Epithelial cell of proximal tubule (primary cell): ENCODE measurements at regions not wholly inside any gene's neighbourhood (a gene's known extent, or its start where the extent isn't known, plus 50 kb on each side); places are given as distances from the start of the nearest gene placed in this dataset.

ENCODE experiments used
- DNase-seq: peaks from one replicate; pipeline ENCODE4 v3.0.0-alpha.2; 2011; ENCODE audit warnings: low read depth
- H3K4me3 ChIP-seq: 2 replicates; pipeline ENCODE4 v1.5.1; 2011; ENCODE audit warnings: low read depth, mild to moderate bottlenecking, low read length
- TF ChIP-seq, protein P1 (sequence below): conservative IDR thresholded peaks from 2 replicates; pipeline ENCODE4 v1.5.1; 2012; ENCODE audit warnings: low read depth, mild to moderate bottlenecking, low read length

DNA sequence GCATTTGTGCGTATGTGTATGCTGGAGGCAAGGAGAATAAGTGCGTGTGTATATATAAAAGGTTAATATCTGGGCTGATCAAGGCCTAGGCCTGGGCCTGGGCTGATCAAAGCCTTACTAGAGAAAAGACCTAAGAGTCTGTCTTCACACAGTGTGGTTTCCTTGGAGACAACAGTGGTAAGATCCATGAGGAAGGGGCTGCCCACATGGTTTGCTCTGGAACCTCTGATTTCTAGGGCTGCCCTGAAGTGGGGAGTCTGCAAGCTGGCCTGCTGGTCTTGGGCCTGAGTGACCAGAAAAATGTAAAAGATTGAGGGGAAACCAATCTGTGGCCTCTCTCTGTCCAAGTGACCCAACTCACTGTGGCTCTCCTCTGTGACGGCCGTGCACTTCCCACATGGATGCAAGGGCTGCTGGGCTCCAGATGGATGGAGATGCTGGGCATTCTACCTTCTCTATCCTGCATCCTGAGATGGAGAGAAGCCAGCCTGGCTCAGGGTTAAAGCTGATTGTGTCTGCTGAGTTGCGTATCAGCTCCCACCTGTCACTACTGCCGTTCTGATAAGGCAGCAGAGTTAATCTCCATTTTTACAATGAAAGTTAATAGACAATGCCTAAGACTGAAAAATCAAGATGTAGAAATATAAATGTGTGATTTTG, 90.3 kb upstream of the NXT1 start:
- DNase-seq, result no peak
- no peak overlapping the region for H3K4me3 ChIP-seq
- TF ChIP-seq, protein P1, sequence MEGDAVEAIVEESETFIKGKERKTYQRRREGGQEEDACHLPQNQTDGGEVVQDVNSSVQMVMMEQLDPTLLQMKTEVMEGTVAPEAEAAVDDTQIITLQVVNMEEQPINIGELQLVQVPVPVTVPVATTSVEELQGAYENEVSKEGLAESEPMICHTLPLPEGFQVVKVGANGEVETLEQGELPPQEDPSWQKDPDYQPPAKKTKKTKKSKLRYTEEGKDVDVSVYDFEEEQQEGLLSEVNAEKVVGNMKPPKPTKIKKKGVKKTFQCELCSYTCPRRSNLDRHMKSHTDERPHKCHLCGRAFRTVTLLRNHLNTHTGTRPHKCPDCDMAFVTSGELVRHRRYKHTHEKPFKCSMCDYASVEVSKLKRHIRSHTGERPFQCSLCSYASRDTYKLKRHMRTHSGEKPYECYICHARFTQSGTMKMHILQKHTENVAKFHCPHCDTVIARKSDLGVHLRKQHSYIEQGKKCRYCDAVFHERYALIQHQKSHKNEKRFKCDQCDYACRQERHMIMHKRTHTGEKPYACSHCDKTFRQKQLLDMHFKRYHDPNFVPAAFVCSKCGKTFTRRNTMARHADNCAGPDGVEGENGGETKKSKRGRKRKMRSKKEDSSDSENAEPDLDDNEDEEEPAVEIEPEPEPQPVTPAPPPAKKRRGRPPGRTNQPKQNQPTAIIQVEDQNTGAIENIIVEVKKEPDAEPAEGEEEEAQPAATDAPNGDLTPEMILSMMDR, result no peak

DNA sequence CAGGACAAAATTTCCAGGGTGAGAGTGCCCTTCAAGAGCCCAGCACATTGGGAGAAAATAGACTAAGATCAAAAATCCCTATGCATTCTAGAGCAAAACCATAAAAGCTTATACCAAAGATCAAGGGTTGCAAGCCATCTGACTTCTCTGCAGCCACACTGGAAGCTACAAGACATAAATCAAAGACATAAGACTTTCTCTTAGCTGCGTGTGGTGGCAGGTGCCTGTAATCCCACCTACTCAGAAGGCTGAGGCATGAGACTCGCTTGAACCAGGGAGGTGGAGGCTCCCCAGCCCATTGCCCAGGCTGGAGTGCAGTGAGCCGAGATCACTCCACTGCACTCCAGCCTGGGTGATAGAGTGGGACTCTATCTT, 91.9 kb upstream of the NXT1 start:
- H3K4me3 ChIP-seq, result no peak overlapping the region
- DNase-seq, result no peak
- TF ChIP-seq, protein P1, result no peak

DNA sequence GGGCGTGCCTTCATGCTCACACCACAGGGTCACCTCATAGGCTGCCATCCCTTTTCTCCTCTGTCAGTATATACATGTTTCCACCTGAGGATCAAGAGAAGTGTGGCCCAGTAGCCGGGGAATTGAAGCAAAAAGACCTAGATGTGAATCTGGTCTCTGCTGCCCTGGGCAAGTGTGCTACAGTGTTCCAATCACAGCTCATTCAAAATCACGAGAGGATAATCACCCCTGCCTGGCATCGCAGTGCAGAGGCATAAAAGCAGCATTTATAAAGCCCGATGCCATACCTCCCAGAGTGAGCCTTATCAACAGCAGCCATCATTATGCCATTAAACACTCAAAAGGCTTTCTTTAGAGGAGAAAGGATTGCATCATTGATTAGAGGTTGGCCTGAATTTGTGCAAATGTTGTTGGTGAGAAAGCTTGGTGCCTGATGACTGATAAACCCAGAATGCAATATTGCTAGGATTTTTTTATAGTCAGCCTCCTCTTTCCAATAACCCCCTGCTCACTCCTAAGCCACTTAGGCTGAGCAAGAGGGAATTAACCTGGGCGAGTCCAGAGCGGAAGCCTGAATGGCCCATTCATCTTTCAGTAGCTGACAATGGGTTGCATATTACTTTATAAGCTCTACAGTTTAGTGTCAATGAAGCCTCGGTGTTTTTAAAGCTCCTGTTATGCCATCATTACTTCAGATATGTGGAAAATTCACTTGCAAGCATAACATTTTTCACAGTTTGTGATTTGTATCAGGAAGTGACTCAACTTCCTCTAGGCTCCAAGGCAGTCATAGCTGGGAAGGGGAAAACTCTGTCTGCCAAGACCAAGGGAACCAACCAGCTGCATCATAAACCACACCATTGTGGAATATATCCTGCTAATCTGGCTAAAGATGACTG, 92.5 kb upstream of the NXT1 start:
- H3K4me3 ChIP-seq, result no peak overlapping the region
- TF ChIP-seq, protein P1, result no peak
- DNase-seq, result peak; percentile 58

DNA sequence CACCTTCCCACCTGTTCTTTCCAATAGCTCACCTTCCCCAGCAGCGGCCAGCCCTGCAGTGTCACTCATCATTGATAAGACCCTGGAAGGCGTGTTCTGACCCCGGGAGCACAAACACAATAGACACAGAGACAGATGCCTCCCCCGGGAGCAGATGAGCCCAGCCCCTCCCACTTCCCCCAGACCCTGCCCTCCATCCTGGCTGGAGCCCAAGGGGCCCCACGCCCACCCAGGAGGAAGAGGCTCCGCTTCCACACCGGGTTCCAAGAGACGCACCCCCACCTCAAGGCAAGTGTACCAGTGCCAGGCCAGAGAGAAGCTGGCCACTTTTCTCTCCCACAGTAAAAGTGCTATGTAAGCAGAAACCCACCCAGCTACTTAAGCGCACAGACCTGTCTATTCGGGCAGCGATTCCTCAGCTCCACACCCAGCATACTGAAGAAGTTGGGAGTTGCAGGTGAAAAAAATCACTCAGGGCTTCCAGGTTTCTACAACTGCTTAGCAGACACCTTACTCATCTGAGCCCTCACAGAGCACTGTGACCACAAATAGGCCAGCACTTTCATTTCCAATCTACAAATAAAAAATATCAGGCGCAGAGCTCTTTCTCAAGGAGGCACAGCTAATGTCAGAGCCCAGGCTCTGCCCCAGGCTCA, 93.4 kb upstream of the NXT1 start:
- no peak for DNase-seq
- TF ChIP-seq, protein P1, result no peak
- H3K4me3 ChIP-seq, result no peak overlapping the region

DNA sequence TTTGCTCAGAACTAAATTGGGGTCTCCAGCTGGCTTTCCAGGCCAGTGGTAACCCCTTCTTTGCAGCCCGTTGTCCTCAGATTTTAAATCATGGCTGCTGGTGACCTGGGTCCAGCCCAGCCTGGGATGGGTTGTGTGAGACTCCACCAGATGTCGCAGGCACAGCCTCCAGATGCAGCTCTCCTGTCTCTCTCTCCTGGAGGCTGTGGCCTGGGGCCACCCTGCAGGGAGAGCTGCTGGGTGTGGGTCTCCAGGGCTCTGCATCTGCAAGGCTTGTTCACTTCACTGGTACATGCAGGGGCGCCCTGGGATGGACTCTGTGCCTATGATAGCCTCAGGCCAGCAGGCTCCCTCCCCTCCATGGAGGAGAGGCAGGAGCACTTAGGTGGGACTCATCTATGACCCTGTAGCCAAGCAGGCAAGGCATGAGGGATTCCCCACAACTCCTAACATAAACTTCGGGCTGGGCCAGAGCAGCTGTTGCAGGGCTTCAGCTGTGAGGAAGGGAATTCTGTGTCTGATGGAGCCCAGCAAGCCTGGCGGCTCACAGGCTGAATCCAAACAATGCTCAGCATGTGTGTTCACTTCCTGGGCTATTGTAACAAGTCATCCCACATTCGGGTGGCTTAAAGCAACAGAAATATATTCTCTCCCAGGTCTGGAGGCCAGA, 94.7 kb upstream of the NXT1 start:
- no peak overlapping the region for H3K4me3 ChIP-seq
- DNase-seq, result no peak
- TF ChIP-seq, protein P1, result no peak

DNA sequence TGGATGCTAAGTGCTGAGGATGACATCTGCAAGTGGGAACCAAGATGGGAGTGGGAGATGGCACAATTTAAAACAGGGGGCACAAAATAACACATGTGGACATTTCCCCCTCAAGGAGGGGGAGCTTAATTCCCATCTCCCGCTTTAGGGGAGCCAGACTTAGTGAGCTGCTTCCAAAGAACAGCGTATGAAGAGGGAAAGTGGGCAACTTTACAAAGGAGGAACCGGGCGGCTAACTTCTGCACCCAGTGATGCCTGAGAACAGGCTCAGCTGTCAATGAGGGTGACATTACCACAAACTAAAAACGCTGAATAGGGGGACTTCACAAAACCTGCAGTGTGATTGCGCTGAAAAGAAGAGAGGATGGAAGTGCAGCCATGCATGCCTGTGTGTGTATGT, 95.5 kb upstream of the NXT1 start:
- no peak overlapping the region for H3K4me3 ChIP-seq
- DNase-seq, result no peak
- TF ChIP-seq, protein P1, result no peak
